ENCODE measurements at regions not wholly inside any gene's neighbourhood (a gene's known extent, or its start where the extent isn't known, plus 50 kb on each side); places are given as distances from the start of the nearest gene placed in this dataset.
"Not testable (repeated sequence)": the region's sequence is repeated elsewhere in the genome, so short reads cannot be mapped to it uniquely, and the experiment has no call there.

DNA sequence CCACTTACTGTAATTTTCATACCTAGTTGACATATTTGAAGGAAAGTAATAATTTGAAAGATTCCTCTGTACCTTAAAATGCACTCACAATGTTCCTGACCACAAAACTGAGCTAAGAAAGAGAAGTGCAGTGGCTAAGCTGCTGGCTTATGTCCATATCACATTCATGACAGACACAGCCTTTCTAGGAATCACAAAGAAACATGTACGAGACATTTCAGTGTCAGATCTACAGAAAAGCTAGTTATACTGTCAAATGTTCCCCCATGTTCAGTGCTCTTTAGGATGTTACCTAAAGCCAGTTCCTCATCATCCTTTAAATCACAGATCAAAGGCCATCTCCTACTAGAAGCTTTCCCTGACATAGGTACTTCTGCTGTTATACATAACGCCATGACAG lies 142.2 kb upstream of the C11orf58 start:
- H3K4me3 ChIP-seq (ENCODE audit: low read depth, poor library complexity, severe bottlenecking): no peak overlapping the region
- intact Hi-C loops (cut with DNase I; ENCODE audit: low total_unique reads): no loop called here
- no peak for DNase-seq (ENCODE audit: low spot score in 2 of 2)
- TF ChIP-seq, protein P1, sequence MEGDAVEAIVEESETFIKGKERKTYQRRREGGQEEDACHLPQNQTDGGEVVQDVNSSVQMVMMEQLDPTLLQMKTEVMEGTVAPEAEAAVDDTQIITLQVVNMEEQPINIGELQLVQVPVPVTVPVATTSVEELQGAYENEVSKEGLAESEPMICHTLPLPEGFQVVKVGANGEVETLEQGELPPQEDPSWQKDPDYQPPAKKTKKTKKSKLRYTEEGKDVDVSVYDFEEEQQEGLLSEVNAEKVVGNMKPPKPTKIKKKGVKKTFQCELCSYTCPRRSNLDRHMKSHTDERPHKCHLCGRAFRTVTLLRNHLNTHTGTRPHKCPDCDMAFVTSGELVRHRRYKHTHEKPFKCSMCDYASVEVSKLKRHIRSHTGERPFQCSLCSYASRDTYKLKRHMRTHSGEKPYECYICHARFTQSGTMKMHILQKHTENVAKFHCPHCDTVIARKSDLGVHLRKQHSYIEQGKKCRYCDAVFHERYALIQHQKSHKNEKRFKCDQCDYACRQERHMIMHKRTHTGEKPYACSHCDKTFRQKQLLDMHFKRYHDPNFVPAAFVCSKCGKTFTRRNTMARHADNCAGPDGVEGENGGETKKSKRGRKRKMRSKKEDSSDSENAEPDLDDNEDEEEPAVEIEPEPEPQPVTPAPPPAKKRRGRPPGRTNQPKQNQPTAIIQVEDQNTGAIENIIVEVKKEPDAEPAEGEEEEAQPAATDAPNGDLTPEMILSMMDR (IDR thresholded peaks at IDR 0.05): no peak
- no peak for TF ChIP-seq POLR2A (IDR thresholded peaks at IDR 0.05)
- 69 to 72% methylated on average over 2 of the region's 2 CpGs for WGBS, 2 donors

DNA sequence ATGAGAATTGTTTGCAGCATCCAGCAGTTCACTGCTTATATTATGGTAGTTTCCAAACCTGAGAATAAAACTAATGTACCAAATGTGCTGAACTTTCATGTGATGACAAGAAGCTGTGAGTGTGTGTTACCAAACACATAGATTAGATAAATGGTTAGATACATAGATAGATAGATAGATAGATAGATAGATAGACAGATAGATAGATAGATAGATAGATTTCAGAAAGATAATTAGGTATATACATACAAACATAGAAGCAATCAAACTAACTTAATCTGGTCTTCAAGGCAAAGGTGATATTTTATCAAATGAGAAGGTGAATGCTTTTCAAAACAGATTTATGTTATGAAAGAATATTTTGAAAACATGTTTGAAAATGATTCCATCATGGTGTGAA lies 147.3 kb upstream of the C11orf58 start:
- no peak overlapping the region for H3K4me3 ChIP-seq (ENCODE audit: low read depth, poor library complexity, severe bottlenecking)
- intact Hi-C loops (cut with DNase I; ENCODE audit: low total_unique reads): no loop called here
- TF ChIP-seq POLR2A (IDR thresholded peaks at IDR 0.05): no peak
- TF ChIP-seq, protein P1 (IDR thresholded peaks at IDR 0.05): no peak
- DNase-seq (ENCODE audit: low spot score in 2 of 2): no peak

DNA sequence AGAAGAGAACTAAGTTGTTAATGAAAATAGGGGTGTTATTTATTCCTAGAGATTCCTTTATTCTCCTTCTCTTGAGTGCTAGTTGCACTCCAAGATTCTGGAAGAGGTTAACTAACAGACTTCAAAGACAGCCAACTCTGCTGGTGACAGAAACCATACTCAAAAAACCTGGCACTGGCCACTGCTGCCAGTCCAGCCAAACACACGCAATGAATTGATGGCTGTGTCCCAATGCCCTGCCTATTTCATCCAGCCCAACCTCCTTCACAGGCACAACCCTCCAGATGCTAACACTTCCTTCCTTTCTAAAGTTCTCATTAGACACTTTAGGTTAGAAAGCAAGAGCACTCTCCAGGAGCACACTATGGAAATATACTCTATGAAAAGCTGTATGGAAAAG lies 150.8 kb upstream of the C11orf58 start:
- intact Hi-C loops (cut with DNase I; ENCODE audit: low total_unique reads): no loop called here
- WGBS, 2 donors: 6 to 15% methylated on average over 1 of the region's 1 CpG

DNA sequence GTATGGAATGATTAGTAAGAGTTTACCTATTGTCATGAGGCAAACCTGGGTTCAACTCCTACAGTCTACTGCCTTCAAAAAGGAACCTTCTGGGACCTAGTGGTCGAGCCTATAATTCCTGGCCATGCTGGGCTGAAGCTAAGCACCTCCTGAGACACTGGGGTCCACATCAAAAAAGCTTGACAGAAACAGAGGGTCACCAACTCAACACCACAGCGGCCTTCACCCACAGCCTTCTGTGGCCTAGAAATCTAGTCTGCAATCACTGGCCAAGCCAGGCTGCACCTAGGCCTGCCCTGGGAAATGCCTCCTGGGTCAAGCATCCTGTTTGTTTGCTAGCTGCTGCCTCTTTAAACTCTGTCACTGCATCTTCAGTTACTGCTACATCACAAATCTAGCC lies 153.9 kb upstream of the C11orf58 start:
- 85% methylated on average over 2 of the region's 2 CpGs for WGBS, 2 donors
- intact Hi-C loops (cut with DNase I; ENCODE audit: low total_unique reads): no loop called here
- no peak for TF ChIP-seq POLR2A (IDR thresholded peaks at IDR 0.05)
- TF ChIP-seq, protein P1 (IDR thresholded peaks at IDR 0.05): no peak
- no peak for DNase-seq (ENCODE audit: low spot score in 2 of 2)
- no peak overlapping the region for H3K4me3 ChIP-seq (ENCODE audit: low read depth, poor library complexity, severe bottlenecking)

More for the DNA sequence above, 150.8 kb upstream of the C11orf58 start:
- DNase-seq (ENCODE audit: low spot score in 2 of 2): no peak
- TF ChIP-seq, protein P1 (IDR thresholded peaks at IDR 0.05): no peak
- no peak for TF ChIP-seq POLR2A (IDR thresholded peaks at IDR 0.05)
- H3K4me3 ChIP-seq (ENCODE audit: low read depth, poor library complexity, severe bottlenecking): no peak overlapping the region

DNA sequence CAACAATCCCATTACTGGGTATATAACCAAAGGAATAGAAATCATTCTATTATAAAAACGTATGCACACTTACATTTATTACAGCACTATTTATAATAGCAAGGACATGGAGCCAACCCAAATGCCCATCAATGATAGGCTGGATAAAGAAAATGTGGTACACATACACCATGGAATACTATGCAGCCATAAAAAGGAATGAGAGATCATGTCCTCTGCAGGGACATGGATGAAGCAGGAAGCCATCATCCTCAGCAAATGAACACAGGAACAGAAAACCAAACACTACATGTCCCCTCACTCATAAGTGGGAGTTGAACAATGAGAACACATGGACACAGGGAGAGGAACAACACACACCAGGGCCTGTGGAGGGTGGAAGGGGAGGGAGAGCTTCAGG lies 157.4 kb upstream of the C11orf58 start:
- WGBS, 2 donors: 76 to 90% methylated on average over 1 of the region's 1 CpG
- intact Hi-C loops (cut with DNase I; ENCODE audit: low total_unique reads); DNase-seq (ENCODE audit: low spot score in 2 of 2); H3K4me3 ChIP-seq (ENCODE audit: low read depth, poor library complexity, severe bottlenecking): not testable (repeated sequence)

DNA sequence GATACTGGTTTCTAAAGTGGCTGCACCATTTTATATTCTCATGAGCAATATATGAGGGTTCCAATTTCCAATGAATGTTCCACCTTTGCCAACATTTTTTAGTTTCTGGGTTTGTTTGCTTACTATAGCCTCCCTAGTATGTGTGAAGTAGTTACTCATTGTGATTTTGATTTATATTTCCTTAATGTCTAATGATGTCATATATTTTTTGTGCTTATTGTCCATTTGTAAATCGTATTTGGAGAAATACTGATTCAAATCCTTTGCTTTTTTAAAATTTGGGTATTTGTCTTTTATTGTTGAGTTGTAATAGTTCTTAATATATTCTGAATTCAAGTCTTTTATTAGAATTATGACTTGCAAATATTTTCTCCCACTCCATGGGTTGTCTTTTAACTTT lies 161.0 kb upstream of the C11orf58 start:
- no peak overlapping the region for H3K4me3 ChIP-seq (ENCODE audit: low read depth, poor library complexity, severe bottlenecking)
- no peak for TF ChIP-seq POLR2A (IDR thresholded peaks at IDR 0.05)
- TF ChIP-seq, protein P1 (IDR thresholded peaks at IDR 0.05): no peak
- WGBS, 2 donors: 79 to 88% methylated on average over 1 of the region's 1 CpG
- intact Hi-C loops (cut with DNase I; ENCODE audit: low total_unique reads): no loop called here
- no peak for DNase-seq (ENCODE audit: low spot score in 2 of 2)

DNA sequence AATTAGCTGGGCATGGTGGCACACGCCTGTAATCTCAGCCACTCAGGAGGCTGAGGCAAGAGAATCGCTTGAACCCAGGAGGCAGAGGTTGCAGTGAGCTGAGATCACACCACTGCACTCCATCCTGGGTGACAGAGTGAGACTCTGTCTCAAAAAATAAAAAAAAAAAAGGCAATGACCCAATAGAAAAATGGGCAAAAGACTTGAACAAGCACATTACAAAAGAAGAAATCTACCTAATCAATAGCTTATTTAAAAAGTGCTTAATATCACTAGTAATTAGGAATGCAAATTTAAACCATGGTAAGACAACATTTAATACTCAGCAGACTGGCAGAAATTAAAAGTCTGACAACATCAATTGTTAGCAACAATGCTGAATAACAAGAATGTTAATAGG lies 163.6 kb upstream of the C11orf58 start:
- 94 to 95% methylated on average over 2 of the region's 2 CpGs for WGBS, 2 donors
- intact Hi-C loops (cut with DNase I; ENCODE audit: low total_unique reads); DNase-seq (ENCODE audit: low spot score in 2 of 2); H3K4me3 ChIP-seq (ENCODE audit: low read depth, poor library complexity, severe bottlenecking): not testable (repeated sequence)
